AG04449 (cell line): ENCODE measurements at regions not wholly inside any gene's neighbourhood (a gene's known extent, or its start where the extent isn't known, plus 50 kb on each side); places are given as distances from the start of the nearest gene placed in this dataset.

ENCODE experiments used
- CTCF ChIA-PET: fragments of 350-600 bp; formaldehyde crosslinking; extraction: SDS; loops from one replicate; lab custom pipeline; 2021; ENCODE audit warnings: antibody characterized with exemption; lab: Yijun Ruan, JAX
- POLR2A ChIA-PET: fragments of 400-600, 350-600 bp; formaldehyde crosslinking; extraction: SDS; loops from one replicate; lab custom pipeline; 2020; ENCODE audit warnings: antibody characterized with exemption, inconsistent platforms; lab: Yijun Ruan, JAX
- DNase-seq: peaks from one replicate; pipeline ENCODE4 v3.0.0-alpha.2; 2010; ENCODE audit warnings: low read depth, low spot score
- H3K4me3 ChIP-seq: 2 replicates; pipeline ENCODE4 v1.5.1; 2011; ENCODE audit warnings: low read depth, mild to moderate bottlenecking, control low read depth, low read length
- TF ChIP-seq, protein P1 (sequence below): IDR thresholded peaks from one replicate; pipeline ENCODE4 v1.5.1; 2011; ENCODE audit warnings: mild to moderate bottlenecking, moderate library complexity, low read length, control low read depth, inconsistent platforms; ENCODE audit not compliant: insufficient read depth; ENCODE audit errors: missing control alignments

DNA sequence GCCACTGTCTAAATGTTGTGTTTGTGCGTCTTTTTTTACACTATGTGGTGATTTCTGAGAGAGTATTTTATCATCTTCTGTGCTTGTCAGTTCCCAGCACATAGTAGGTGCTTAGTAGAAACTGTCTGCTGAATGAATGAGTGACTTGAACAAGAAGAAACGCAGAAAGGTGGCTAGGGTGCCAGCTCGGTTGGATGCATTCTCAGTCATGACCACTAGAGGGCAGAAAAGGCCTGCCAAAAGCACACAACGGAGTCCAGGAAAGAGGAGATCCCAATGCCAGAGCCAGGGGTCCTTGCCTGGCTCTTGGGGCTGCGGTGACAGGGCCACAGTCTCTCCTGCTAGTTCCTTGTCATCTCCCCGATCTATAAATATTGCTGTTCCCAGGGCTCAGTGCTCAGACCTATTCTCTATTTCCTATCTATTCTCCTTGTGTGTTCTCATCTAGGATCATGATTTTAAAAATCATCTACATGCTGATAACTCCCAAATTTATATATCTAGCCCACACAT is 57.3 kb upstream of the CCL1 start:
- ChIA-PET CTCF (interaction anchor here (0.6 to 3.6 kb wide), 10 partner anchors 9 to 699 kb away, joined by 3 to 20 read pairs (median 3); partner anchors contain the start of gene RAD51D), POLR2A (no interaction called here)
- TF ChIP-seq, protein P1, sequence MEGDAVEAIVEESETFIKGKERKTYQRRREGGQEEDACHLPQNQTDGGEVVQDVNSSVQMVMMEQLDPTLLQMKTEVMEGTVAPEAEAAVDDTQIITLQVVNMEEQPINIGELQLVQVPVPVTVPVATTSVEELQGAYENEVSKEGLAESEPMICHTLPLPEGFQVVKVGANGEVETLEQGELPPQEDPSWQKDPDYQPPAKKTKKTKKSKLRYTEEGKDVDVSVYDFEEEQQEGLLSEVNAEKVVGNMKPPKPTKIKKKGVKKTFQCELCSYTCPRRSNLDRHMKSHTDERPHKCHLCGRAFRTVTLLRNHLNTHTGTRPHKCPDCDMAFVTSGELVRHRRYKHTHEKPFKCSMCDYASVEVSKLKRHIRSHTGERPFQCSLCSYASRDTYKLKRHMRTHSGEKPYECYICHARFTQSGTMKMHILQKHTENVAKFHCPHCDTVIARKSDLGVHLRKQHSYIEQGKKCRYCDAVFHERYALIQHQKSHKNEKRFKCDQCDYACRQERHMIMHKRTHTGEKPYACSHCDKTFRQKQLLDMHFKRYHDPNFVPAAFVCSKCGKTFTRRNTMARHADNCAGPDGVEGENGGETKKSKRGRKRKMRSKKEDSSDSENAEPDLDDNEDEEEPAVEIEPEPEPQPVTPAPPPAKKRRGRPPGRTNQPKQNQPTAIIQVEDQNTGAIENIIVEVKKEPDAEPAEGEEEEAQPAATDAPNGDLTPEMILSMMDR = peak; percentile 85
- DNase-seq = no peak
- H3K4me3 ChIP-seq = no peak overlapping the region

GRCh38 chr17:34416116-34416515 is 53.1 kb upstream of the CCL1 start:
- DNase-seq = no peak
- ChIA-PET POLR2A (no interaction called here), CTCF (interaction anchor here (3.3 kb wide), 1 partner anchor 704 kb away, joined by 18 read pairs; the partner anchor contains the start of gene RAD51D)
- no peak overlapping the region for H3K4me3 ChIP-seq
- TF ChIP-seq, protein P1 = no peak

GRCh38 chr17:34414339-34414738 is 51.3 kb upstream of the CCL1 start:
- ChIA-PET CTCF (interaction anchor here (0.8 kb wide), 1 partner anchor 706 kb away, joined by 3 read pairs; the partner anchor contains the start of gene RAD51D), POLR2A (no interaction called here)
- H3K4me3 ChIP-seq = no peak overlapping the region
- TF ChIP-seq, protein P1 = no peak
- DNase-seq = no peak

DNA sequence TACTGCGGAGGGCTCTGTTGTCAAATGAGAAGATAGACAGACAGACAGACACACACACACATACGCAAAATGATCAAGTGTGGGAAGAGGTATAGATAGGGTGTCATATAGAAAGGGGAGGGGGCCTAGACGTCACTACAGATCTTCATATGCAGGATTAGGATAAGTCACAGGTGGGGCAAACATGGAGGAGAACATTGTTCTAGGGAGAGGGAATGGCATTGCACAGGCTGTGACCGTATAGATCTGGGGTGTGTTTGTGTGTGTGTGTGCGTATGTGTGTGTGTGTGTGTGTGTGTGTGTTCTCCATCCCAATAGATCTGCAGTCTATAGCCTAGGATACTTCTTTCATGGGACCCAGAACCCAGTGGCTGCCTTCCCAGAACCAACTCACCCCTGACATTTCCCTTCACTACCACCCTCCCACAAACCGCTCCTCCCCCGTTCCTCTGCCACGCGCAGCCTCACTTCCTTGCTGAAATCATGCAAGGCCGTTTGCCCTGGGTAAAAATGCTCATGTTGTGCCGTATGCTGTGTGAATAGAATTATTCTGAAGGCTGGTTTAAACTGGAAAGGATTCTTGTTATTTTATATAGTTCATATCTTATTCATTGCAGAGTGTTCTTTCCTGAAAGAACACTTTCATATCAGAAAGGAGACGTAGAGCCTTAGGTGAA is 50.5 kb upstream of the CCL1 start:
- TF ChIP-seq, protein P1 = no peak
- DNase-seq = no peak
- ChIA-PET POLR2A (no interaction called here), CTCF (interaction anchor here (0.8 kb wide), 1 partner anchor 706 kb away, joined by 3 read pairs; the partner anchor contains the start of gene RAD51D)
- H3K4me3 ChIP-seq = no peak overlapping the region

DNA sequence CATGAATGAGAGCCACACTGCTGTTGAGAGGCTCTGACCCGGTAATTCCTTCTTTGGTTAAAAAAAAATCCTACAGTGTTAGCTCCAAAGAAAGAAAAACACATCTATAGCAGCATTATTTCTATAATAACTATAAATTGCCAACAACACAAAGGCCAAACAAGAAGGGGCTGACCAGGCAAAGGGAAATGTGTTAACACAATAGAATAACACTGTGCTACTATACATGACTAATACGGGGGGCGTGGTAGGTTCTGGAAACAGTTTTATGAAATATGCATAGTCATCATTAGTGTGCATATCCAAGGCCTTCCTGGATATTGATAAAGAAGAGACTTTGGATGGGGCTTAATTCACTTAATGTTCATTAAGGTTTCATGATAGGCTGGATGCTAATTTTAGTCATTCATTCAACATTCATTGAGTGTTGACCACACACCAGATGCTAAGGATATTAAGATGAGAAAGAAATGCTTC is 50.0 kb upstream of the CCL1 start:
- H3K4me3 ChIP-seq = no peak overlapping the region
- DNase-seq = no peak
- CTCF ChIA-PET = interaction anchor here (0.9 kb wide), 1 partner anchor 225 kb away, joined by 3 read pairs; no protein-coding TSS in a partner anchor
- TF ChIP-seq, protein P1 = no peak
- POLR2A ChIA-PET = no interaction called here
